GM12864 (cell line): ENCODE measurements at regions not wholly inside any gene's neighbourhood (a gene's known extent, or its start where the extent isn't known, plus 50 kb on each side); places are given as distances from the start of the nearest gene placed in this dataset.

Source experiments
- DNase-seq: peaks from one replicate; pipeline ENCODE4 v3.0.0-alpha.2; 2011; ENCODE audit warnings: low read depth
- H3K4me3 ChIP-seq: 2 replicates; pipeline ENCODE4 v1.5.1; 2011; ENCODE audit warnings: mild to moderate bottlenecking, low read depth, low read length, control low read depth
- CTCF ChIP-seq: IDR thresholded peaks from 2 replicates; pipeline ENCODE4 v1.5.1; 2011; ENCODE audit warnings: low read depth, mild to moderate bottlenecking, moderate library complexity, low read length, control low read depth, inconsistent platforms; ENCODE audit errors: missing control alignments

- no peak overlapping the region for H3K4me3 ChIP-seq
- DNase-seq: no peak
- no peak for TF ChIP-seq CTCF
These were observed 88.2 kb upstream of the HNRNPA3 start for GRCh38 chr2:177124371-177124770.

GRCh38 chr2:177127821-177128220, 84.8 kb upstream of the HNRNPA3 start:
- no peak overlapping the region for H3K4me3 ChIP-seq
- DNase-seq: no peak
- TF ChIP-seq CTCF: no peak

GRCh38 chr2:177129610-177130009, 83.0 kb upstream of the HNRNPA3 start:
- no peak for DNase-seq
- no peak overlapping the region for H3K4me3 ChIP-seq
- TF ChIP-seq CTCF: no peak

- no peak for DNase-seq
- H3K4me3 ChIP-seq: no peak overlapping the region
- TF ChIP-seq CTCF: no peak
These were observed 80.7 kb upstream of the HNRNPA3 start for GRCh38 chr2:177131858-177132257.

- no peak for TF ChIP-seq CTCF
- no peak for DNase-seq
- no peak overlapping the region for H3K4me3 ChIP-seq
These were observed 73.8 kb upstream of the HNRNPA3 start for GRCh38 chr2:177138823-177139222.

- no peak overlapping the region for H3K4me3 ChIP-seq
- no peak for TF ChIP-seq CTCF
- no peak for DNase-seq
These were observed 70.7 kb upstream of the HNRNPA3 start for GRCh38 chr2:177141866-177142265.

GRCh38 chr2:177143444-177143843, 69.2 kb upstream of the HNRNPA3 start:
- no peak for TF ChIP-seq CTCF
- no peak overlapping the region for H3K4me3 ChIP-seq
- no peak for DNase-seq
